ENCODE measurements at regions not wholly inside any gene's neighbourhood (a gene's known extent, or its start where the extent isn't known, plus 50 kb on each side); places are given as distances from the start of the nearest gene placed in this dataset.

- H3K4me2 ChIP-seq (ENCODE audit: low read depth, low read length), result no peak overlapping the region
- H2AFZ ChIP-seq (ENCODE audit: low read length), result no peak overlapping the region
- no TSS peak for BruUV-seq (replicated peaks)
- intact Hi-C loops (cut with micrococcal nuclease; ENCODE audit: unreplicated experiment) (no loop called here), in situ Hi-C loops (cut with HindIII; ENCODE audit: extremely low pct_ligation_motif_present, low pct_unique_long_range_greater_than_20kb) (no loop called here)
- TF ChIP-seq SYNCRIP (IDR thresholded peaks at IDR 0.05; ENCODE audit: insufficient read depth, low read depth, low read length) (no peak), ZNF275 (CRISPR knock-in tag; IDR thresholded peaks at IDR 0.05; ENCODE audit: borderline replicate concordance) (no peak), HOXD1 (CRISPR knock-in tag; IDR thresholded peaks at IDR 0.05) (no peak)
- ATAC-seq (no peak), DNase-seq (ENCODE audit: low spot score) (no peak), FAIRE-seq (no peak)
- no peaks in the 10 kb centered on the region for H3K4me1 ChIP-seq (ENCODE audit: insufficient read depth, low read length)
- H3K27me3 ChIP-seq (ENCODE audit: control insufficient read depth in 1 of 2, insufficient read depth in 2 of 2, low read length in 2 of 2), result no peaks in the 10 kb centered on the region
- ChIA-PET CTCF (ENCODE audit: low intra/inter-chr PET ratio, low total read pairs) (no interaction called here), POLR2A (no interaction called here)
- no peaks in the 10 kb centered on the region for H3K79me2 ChIP-seq (ENCODE audit: insufficient read depth, low read length)
- H3K9me3 ChIP-seq (ENCODE audit: low read length), result no peaks in the 10 kb centered on the region
- WGBS (ENCODE audit: low lambda C conversion rate), result 48% methylated on average over 2 of the region's 2 CpGs
- no peak overlapping the region for H3K4me3 ChIP-seq (replicated peaks in 1 of 3; ENCODE audit: insufficient read depth in 1 of 3, low read depth in 2 of 3, low read length in 3 of 3)
- H3K36me3 ChIP-seq (replicated peaks in 1 of 2; ENCODE audit: control insufficient read depth in 1 of 2, insufficient read depth in 2 of 2, low read length in 2 of 2), result no peaks in the 10 kb centered on the region
- no peak overlapping the region for H3K9ac ChIP-seq (ENCODE audit: insufficient read depth, low read depth, low read length)
- H3K27ac ChIP-seq (ENCODE audit: extremely low read length, insufficient read depth, low read length), result no peak overlapping the region
- no peaks in the 10 kb centered on the region for H4K20me1 ChIP-seq (ENCODE audit: insufficient read depth, low read length)
Observed at GRCh38 chr16:13314633-13315032, 413.2 kb downstream of the SHISA9 start.

- FAIRE-seq, result no peak
- no peaks in the 10 kb centered on the region for H3K27me3 ChIP-seq (ENCODE audit: control insufficient read depth in 1 of 2, insufficient read depth in 2 of 2, low read length in 2 of 2)
- no peaks in the 10 kb centered on the region for H3K36me3 ChIP-seq (replicated peaks in 1 of 2; ENCODE audit: control insufficient read depth in 1 of 2, insufficient read depth in 2 of 2, low read length in 2 of 2)
- H3K4me1 ChIP-seq (ENCODE audit: insufficient read depth, low read length), result peaks cover 5% of the 10 kb centered on the region; the same call in 1 of the 2 replicates
- 42% methylated on average over 5 of the region's 5 CpGs for WGBS (ENCODE audit: low lambda C conversion rate)
- no peak for ATAC-seq
- no peak overlapping the region for H3K27ac ChIP-seq (ENCODE audit: extremely low read length, insufficient read depth, low read length)
- in situ Hi-C loops (cut with HindIII; ENCODE audit: extremely low pct_ligation_motif_present, low pct_unique_long_range_greater_than_20kb), result no loop called here
- no TSS peak for BruUV-seq (replicated peaks)
- POLR2A ChIA-PET, result no interaction called here
- H3K4me3 ChIP-seq (replicated peaks in 1 of 3; ENCODE audit: insufficient read depth in 1 of 3, low read depth in 2 of 3, low read length in 3 of 3), result no peak overlapping the region
- intact Hi-C loops (cut with micrococcal nuclease; ENCODE audit: unreplicated experiment), result no loop called here
- DNase-seq (ENCODE audit: low spot score), result no peak
- no peaks in the 10 kb centered on the region for H3K79me2 ChIP-seq (ENCODE audit: insufficient read depth, low read length)
- no peak overlapping the region for H3K9ac ChIP-seq (ENCODE audit: insufficient read depth, low read depth, low read length)
- no peaks in the 10 kb centered on the region for H4K20me1 ChIP-seq (ENCODE audit: insufficient read depth, low read length)
- no peak overlapping the region for H3K4me2 ChIP-seq (ENCODE audit: low read depth, low read length)
- H3K9me3 ChIP-seq (ENCODE audit: low read length), result no peaks in the 10 kb centered on the region
- no peak overlapping the region for H2AFZ ChIP-seq (ENCODE audit: low read length)
- CTCF ChIA-PET (ENCODE audit: low intra/inter-chr PET ratio, low total read pairs), result no interaction called here
- TF ChIP-seq SRSF4 (IDR thresholded peaks at IDR 0.05; ENCODE audit: low read depth, low read length, poor library complexity, severe bottlenecking), result no peak
- no peak for TF ChIP-seq NR2F6 (IDR thresholded peaks at IDR 0.05)
- TF ChIP-seq NR2F6 (CRISPR knock-in tag; IDR thresholded peaks at IDR 0.05), result no peak
- no peak for TF ChIP-seq KLF11 (CRISPR knock-in tag; IDR thresholded peaks at IDR 0.05)
- no peak for TF ChIP-seq ZBTB21 (CRISPR knock-in tag; IDR thresholded peaks at IDR 0.05)
- no peak for TF ChIP-seq ZNF720 (CRISPR knock-in tag; IDR thresholded peaks at IDR 0.05)
- TF ChIP-seq KDM4B (CRISPR knock-in tag; IDR thresholded peaks at IDR 0.05), result no peak
- TF ChIP-seq ZNF546 (CRISPR knock-in tag; conservative IDR thresholded peaks at IDR 0.05), result no peak
- TF ChIP-seq ZKSCAN1 (IDR thresholded peaks at IDR 0.05; ENCODE audit: low read length), result no peak
- TF ChIP-seq FOXP4 (CRISPR knock-in tag; IDR thresholded peaks at IDR 0.05), result no peak
- TF ChIP-seq ZNF678 (CRISPR knock-in tag; IDR thresholded peaks at IDR 0.05), result no peak
- no peak for TF ChIP-seq CENPX (CRISPR knock-in tag; IDR thresholded peaks at IDR 0.05)
- TF ChIP-seq CENPT (CRISPR knock-in tag; IDR thresholded peaks at IDR 0.05; ENCODE audit: low read depth), result no peak
- TF ChIP-seq IKZF1 (IDR thresholded peaks at IDR 0.05), result no peak
- no peak for TF ChIP-seq ZSCAN21 (CRISPR knock-in tag; IDR thresholded peaks at IDR 0.05; ENCODE audit: borderline replicate concordance)
Observed at GRCh38 chr16:13315642-13316427, 414.4 kb downstream of the SHISA9 start.
